IMR-90 (cell line): ENCODE measurements at regions not wholly inside any gene's neighbourhood (a gene's known extent, or its start where the extent isn't known, plus 50 kb on each side); places are given as distances from the start of the nearest gene placed in this dataset.

Source experiments
- BHLHE40 ChIP-seq: fragments of 150-350 bp; IDR thresholded peaks from 2 replicates; pipeline ENCODE4 v1.6.1; 2016; ENCODE audit warnings: mild to moderate bottlenecking, low read depth, low read length
- CEBPB ChIP-seq: IDR thresholded peaks from 2 replicates; pipeline ENCODE4 v1.6.1; 2012; ENCODE audit warnings: low read depth, low read length, improper control_type of control experiment
- CHD1 ChIP-seq: IDR thresholded peaks from 2 replicates; pipeline ENCODE4 v1.6.1; 2012; ENCODE audit warnings: low read depth, low read length, improper control_type of control experiment
- FOS ChIP-seq: fragments of 150-350 bp; IDR thresholded peaks from 2 replicates; pipeline ENCODE4 v1.6.1; 2016; ENCODE audit warnings: low read depth, low read length
- MAFK ChIP-seq: IDR thresholded peaks from 2 replicates; pipeline ENCODE4 v1.6.1; 2012; ENCODE audit warnings: low read depth, low read length, improper control_type of control experiment
- MAZ ChIP-seq: IDR thresholded peaks from 2 replicates; pipeline ENCODE4 v1.6.1; 2012; ENCODE audit warnings: low read depth, mild to moderate bottlenecking, low read length, improper control_type of control experiment, moderate library complexity, borderline replicate concordance
- MXI1 ChIP-seq: IDR thresholded peaks from 2 replicates; pipeline ENCODE4 v1.6.1; 2012; ENCODE audit warnings: low read depth, mild to moderate bottlenecking, low read length, moderate library complexity, borderline replicate concordance
- NFE2L2 ChIP-seq: fragments of 150-350 bp; IDR thresholded peaks from 2 replicates; pipeline ENCODE4 v1.6.1; 2016; ENCODE audit warnings: low read depth, mild to moderate bottlenecking, low read length
- POLR2A ChIP-seq: IDR thresholded peaks from 2 replicates; pipeline ENCODE4 v1.6.1; 2012; ENCODE audit warnings: mild to moderate bottlenecking, low read depth, low read length
- RAD21 ChIP-seq: IDR thresholded peaks from 2 replicates; pipeline ENCODE4 v1.6.1; 2012; ENCODE audit warnings: low read length, improper control_type of control experiment
- RCOR1 ChIP-seq: IDR thresholded peaks from 2 replicates; pipeline ENCODE4 v1.6.1; 2012; ENCODE audit warnings: mild to moderate bottlenecking, low read length, improper control_type of control experiment; ENCODE audit not compliant: insufficient replicate concordance
- RFX5 ChIP-seq: IDR thresholded peaks from 2 replicates; pipeline ENCODE4 v1.8.0; 2012; ENCODE audit warnings: low read depth, mild to moderate bottlenecking, low read length, moderate library complexity
- TF ChIP-seq, protein P1 (sequence below): conservative IDR thresholded peaks from 2 replicates; pipeline ENCODE4 v1.5.1; 2012; ENCODE audit warnings: mild to moderate bottlenecking, low read depth, low read length, improper control_type of control experiment
- TF ChIP-seq, protein P2 (sequence below): fragments of 150-350 bp; IDR thresholded peaks from 2 replicates; pipeline ENCODE4 v1.6.1; 2017; ENCODE audit warnings: mild to moderate bottlenecking, antibody characterized with exemption, low read length, low read depth

DNA sequence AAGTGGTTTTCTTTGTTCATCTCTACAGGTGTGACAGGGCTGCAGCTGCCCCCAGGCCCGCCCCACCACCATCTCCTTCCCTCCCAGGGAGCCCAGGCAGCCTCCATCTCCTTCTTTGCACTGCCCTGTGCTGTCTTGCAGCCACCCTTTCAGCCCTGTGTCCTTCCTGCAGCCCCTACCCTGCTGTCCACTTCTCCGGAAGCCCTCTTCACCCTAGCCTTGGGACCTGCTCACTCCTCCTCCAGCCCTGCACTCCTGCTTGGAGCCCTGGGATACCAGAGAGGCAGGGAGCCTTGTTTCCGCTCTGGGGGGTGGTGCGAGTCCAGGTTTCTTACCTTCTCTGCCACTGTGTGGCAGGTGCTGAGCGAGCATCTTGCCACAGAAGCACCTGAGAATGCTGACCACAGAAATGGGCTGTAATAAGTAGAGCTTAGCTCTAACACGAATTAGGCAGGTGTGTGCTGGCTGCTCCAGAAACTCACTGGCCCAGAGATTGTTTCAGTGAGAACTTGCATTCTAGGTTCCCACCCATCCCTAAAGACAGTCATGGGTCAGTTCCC lies 51.3 kb upstream of the GADD45G start:
- TF ChIP-seq NFE2L2 (no peak), RAD21 (no peak), MAZ (no peak), POLR2A (no peak), RCOR1 (no peak), MAFK (no peak), RFX5 (no peak), MXI1 (no peak), CHD1 (no peak), FOS (no peak), BHLHE40 (no peak), CEBPB (no peak)
- TF ChIP-seq, protein P1, sequence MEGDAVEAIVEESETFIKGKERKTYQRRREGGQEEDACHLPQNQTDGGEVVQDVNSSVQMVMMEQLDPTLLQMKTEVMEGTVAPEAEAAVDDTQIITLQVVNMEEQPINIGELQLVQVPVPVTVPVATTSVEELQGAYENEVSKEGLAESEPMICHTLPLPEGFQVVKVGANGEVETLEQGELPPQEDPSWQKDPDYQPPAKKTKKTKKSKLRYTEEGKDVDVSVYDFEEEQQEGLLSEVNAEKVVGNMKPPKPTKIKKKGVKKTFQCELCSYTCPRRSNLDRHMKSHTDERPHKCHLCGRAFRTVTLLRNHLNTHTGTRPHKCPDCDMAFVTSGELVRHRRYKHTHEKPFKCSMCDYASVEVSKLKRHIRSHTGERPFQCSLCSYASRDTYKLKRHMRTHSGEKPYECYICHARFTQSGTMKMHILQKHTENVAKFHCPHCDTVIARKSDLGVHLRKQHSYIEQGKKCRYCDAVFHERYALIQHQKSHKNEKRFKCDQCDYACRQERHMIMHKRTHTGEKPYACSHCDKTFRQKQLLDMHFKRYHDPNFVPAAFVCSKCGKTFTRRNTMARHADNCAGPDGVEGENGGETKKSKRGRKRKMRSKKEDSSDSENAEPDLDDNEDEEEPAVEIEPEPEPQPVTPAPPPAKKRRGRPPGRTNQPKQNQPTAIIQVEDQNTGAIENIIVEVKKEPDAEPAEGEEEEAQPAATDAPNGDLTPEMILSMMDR = no peak
- TF ChIP-seq, protein P2, sequence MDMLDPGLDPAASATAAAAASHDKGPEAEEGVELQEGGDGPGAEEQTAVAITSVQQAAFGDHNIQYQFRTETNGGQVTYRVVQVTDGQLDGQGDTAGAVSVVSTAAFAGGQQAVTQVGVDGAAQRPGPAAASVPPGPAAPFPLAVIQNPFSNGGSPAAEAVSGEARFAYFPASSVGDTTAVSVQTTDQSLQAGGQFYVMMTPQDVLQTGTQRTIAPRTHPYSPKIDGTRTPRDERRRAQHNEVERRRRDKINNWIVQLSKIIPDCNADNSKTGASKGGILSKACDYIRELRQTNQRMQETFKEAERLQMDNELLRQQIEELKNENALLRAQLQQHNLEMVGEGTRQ = no peak
